ENCODE measurements at regions not wholly inside any gene's neighbourhood (a gene's known extent, or its start where the extent isn't known, plus 50 kb on each side); places are given as distances from the start of the nearest gene placed in this dataset.
"Not testable (repeated sequence)": the region's sequence is repeated elsewhere in the genome, so short reads cannot be mapped to it uniquely, and the experiment has no call there.

GRCh38 chr14:105746800-105747502 is 220.6 kb downstream of the TMEM121 start:
- TF ChIP-seq EP300, POLR2AphosphoS5 (IDR thresholded peaks at IDR 0.05): not testable (repeated sequence)

Measured in stomach (tissue), 4 donors.